MM.1S (cell line): ENCODE measurements at regions not wholly inside any gene's neighbourhood (a gene's known extent, or its start where the extent isn't known, plus 50 kb on each side); places are given as distances from the start of the nearest gene placed in this dataset.

Experiments used
- CTCF ChIP-seq: fragments of 300-600 bp; sonication (generic); IDR thresholded peaks from 2 replicates; pipeline ENCODE4 v1.5.1; 2016; ENCODE audit warnings: antibody characterized with exemption, low read length, mixed read lengths
- EZH2 ChIP-seq: fragments of 300-600 bp; sonication (generic); optimal IDR thresholded peaks from 2 replicates; pipeline ENCODE3; 2017; ENCODE audit warnings: low read depth, mild to moderate bottlenecking, antibody characterized with exemption, low read length, mixed read lengths
- EZH2phosphoT487 ChIP-seq: fragments of 300-600 bp; sonication (generic); IDR thresholded peaks from 2 replicates; pipeline ENCODE4 v1.6.1; 2018; ENCODE audit warnings: antibody characterized with exemption, low read length

- TF ChIP-seq CTCF (no peak), EZH2 (no peak), EZH2phosphoT487 (no peak)
These were observed 1564.8 kb downstream of the RPA4 start for GRCh38 chrX:98448524-98448923.
